Activated naive CD4-positive, alpha-beta T cell treated with anti-CD3 and anti-CD28 coated beads, Interleukin-2, amount 10 ng/mL, durations not matched to agents 7 days and 5 days (primary cell): ENCODE measurements at regions not wholly inside any gene's neighbourhood (a gene's known extent, or its start where the extent isn't known, plus 50 kb on each side); places are given as distances from the start of the nearest gene placed in this dataset.
"Not testable (repeated sequence)": the region's sequence is repeated elsewhere in the genome, so short reads cannot be mapped to it uniquely, and the experiment has no call there.

Experiments
- CTCF ChIA-PET: fragments of 350-600 bp; sonication (Branson Sonifier 250); formaldehyde crosslinking; loops from one replicate; lab custom pipeline; 2021; ENCODE audit warnings: antibody characterized with exemption; lab: Charles Lee
- DNase-seq: peaks from one replicate; pipeline ENCODE4 v3.0.0-alpha.2; 2020
- H3K27ac Mint-ChIP-seq: one replicate; pipeline ENCODE4 v1.8.0; 2021; ENCODE audit warnings: mild to moderate bottlenecking, moderate library complexity, mixed read lengths
- H3K27me3 Mint-ChIP-seq: one replicate; pipeline ENCODE4 v1.8.0; 2021; ENCODE audit warnings: mild to moderate bottlenecking, mixed read lengths
- H3K36me3 Mint-ChIP-seq: one replicate; pipeline ENCODE4 v1.8.0; 2021; ENCODE audit warnings: mixed read lengths
- H3K4me1 Mint-ChIP-seq: one replicate; pipeline ENCODE4 v1.8.0; 2021; ENCODE audit warnings: mixed read lengths
- H3K4me3 Mint-ChIP-seq: one replicate; pipeline ENCODE4 v1.8.0; 2021; ENCODE audit warnings: mild to moderate bottlenecking, moderate library complexity, mixed read lengths
- H3K9me3 Mint-ChIP-seq: one replicate; pipeline ENCODE4 v1.8.0; 2021; ENCODE audit warnings: mixed read lengths

- no peaks in the 10 kb centered on the region for H3K9me3 Mint-ChIP-seq
- CTCF ChIA-PET, result no interaction called here
- no peak overlapping the region for H3K27ac Mint-ChIP-seq
Observed at GRCh38 chr12:63394983-63395382, 244.0 kb upstream of the AVPR1A start.

DNA sequence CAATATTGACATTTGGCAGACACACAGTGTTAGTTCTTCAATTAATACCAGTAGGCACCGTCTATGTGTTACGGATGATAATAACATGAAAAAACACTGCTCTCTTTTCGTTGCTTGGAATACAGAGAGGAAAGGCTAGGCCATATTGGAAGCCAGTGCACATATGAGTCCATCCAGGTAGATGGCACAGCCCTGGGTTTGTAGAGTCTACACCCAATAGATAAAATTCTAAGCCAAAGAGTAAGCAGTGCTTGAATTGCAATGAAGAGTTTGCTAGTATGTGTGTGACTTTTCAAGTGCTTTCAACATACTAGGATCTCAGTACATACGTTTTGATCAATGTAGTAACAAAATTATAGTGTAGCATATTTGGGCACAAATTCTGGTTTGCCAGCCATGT lies 243.3 kb upstream of the AVPR1A start:
- H3K9me3 Mint-ChIP-seq, result no peaks in the 10 kb centered on the region
- H3K4me3 Mint-ChIP-seq, result no peak overlapping the region
- no peak overlapping the region for H3K27ac Mint-ChIP-seq
- no peaks in the 10 kb centered on the region for H3K27me3 Mint-ChIP-seq
- DNase-seq, result no peak
- no peaks in the 10 kb centered on the region for H3K4me1 Mint-ChIP-seq
- CTCF ChIA-PET, result no interaction called here
- no peaks in the 10 kb centered on the region for H3K36me3 Mint-ChIP-seq

More at GRCh38 chr12:63394983-63395382, 244.0 kb upstream of the AVPR1A start:
- H3K36me3 Mint-ChIP-seq, result no peaks in the 10 kb centered on the region
- H3K4me3 Mint-ChIP-seq, result no peak overlapping the region
- H3K27me3 Mint-ChIP-seq, result no peaks in the 10 kb centered on the region
- no peaks in the 10 kb centered on the region for H3K4me1 Mint-ChIP-seq
- no peak for DNase-seq

GRCh38 chr12:63389211-63389610 lies 238.2 kb upstream of the AVPR1A start:
- no peak for DNase-seq
- no peaks in the 10 kb centered on the region for H3K27me3 Mint-ChIP-seq
- H3K4me3 Mint-ChIP-seq, result no peak overlapping the region
- no peaks in the 10 kb centered on the region for H3K4me1 Mint-ChIP-seq
- CTCF ChIA-PET, result no interaction called here
- H3K27ac Mint-ChIP-seq, result no peak overlapping the region
- no peaks in the 10 kb centered on the region for H3K9me3 Mint-ChIP-seq
- no peaks in the 10 kb centered on the region for H3K36me3 Mint-ChIP-seq

- Mint-ChIP-seq H3K4me1 (no peaks in the 10 kb centered on the region), H3K27ac (no peak overlapping the region)
- CTCF ChIA-PET, result no interaction called here
Observed at GRCh38 chr12:63387771-63388170, 236.8 kb upstream of the AVPR1A start.

GRCh38 chr12:63382930-63383329 lies 231.9 kb upstream of the AVPR1A start:
- no peak overlapping the region for H3K4me3 Mint-ChIP-seq
- H3K9me3 Mint-ChIP-seq, result no peaks in the 10 kb centered on the region
- CTCF ChIA-PET, result no interaction called here
- H3K36me3 Mint-ChIP-seq, result no peaks in the 10 kb centered on the region
- no peaks in the 10 kb centered on the region for H3K27me3 Mint-ChIP-seq
- H3K4me1 Mint-ChIP-seq, result no peaks in the 10 kb centered on the region
- no peak overlapping the region for H3K27ac Mint-ChIP-seq
- no peak for DNase-seq

More at GRCh38 chr12:63387771-63388170, 236.8 kb upstream of the AVPR1A start:
- no peaks in the 10 kb centered on the region for H3K9me3 Mint-ChIP-seq
- no peaks in the 10 kb centered on the region for H3K36me3 Mint-ChIP-seq
- no peak overlapping the region for H3K4me3 Mint-ChIP-seq
- H3K27me3 Mint-ChIP-seq, result no peaks in the 10 kb centered on the region
- DNase-seq, result no peak

- H3K4me1 Mint-ChIP-seq, result no peaks in the 10 kb centered on the region
- no peak overlapping the region for H3K27ac Mint-ChIP-seq
- CTCF ChIA-PET, result no interaction called here
- H3K4me3 Mint-ChIP-seq, result no peak overlapping the region
- H3K36me3 Mint-ChIP-seq, result no peaks in the 10 kb centered on the region
- DNase-seq, result no peak
- no peaks in the 10 kb centered on the region for H3K27me3 Mint-ChIP-seq
- peaks cover 6% of the 10 kb centered on the region for H3K9me3 Mint-ChIP-seq
Observed at GRCh38 chr12:63362791-63363190, 211.8 kb upstream of the AVPR1A start.

DNA sequence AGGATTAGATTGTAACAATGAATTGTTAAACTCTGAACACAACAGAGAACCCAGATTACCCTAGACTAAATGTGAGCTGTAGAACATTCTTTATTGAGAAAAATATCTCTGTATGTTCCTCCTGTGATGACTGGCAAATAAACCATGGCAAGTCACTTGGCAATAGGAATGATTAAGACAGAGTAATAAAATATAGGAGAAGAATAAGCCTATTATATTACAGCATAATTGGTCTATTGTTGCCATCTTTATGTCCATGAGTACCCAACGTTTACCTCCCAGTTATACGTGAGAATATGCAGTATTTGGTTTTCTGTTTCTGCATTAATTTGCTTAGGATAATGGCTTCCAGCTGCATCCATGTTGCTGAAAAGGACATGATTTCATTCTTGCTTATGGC lies 211.2 kb upstream of the AVPR1A start:
- H3K27me3 Mint-ChIP-seq, result no peaks in the 10 kb centered on the region
- H3K36me3 Mint-ChIP-seq, result no peaks in the 10 kb centered on the region
- H3K4me3 Mint-ChIP-seq, result no peak overlapping the region
- no peaks in the 10 kb centered on the region for H3K4me1 Mint-ChIP-seq
- H3K27ac Mint-ChIP-seq, result no peak overlapping the region
- no peak for DNase-seq
- CTCF ChIA-PET, result no interaction called here
- H3K9me3 Mint-ChIP-seq, result peaks cover 6% of the 10 kb centered on the region

GRCh38 chr12:63354969-63355368 lies 204.0 kb upstream of the AVPR1A start:
- Mint-ChIP-seq H3K27ac (no peak overlapping the region), H3K4me3 (no peak overlapping the region), H3K4me1 (no peaks in the 10 kb centered on the region), H3K27me3 (no peaks in the 10 kb centered on the region), H3K9me3 (no peaks in the 10 kb centered on the region), H3K36me3 (no peaks in the 10 kb centered on the region)
- no peak for DNase-seq
- CTCF ChIA-PET, result no interaction called here

DNA sequence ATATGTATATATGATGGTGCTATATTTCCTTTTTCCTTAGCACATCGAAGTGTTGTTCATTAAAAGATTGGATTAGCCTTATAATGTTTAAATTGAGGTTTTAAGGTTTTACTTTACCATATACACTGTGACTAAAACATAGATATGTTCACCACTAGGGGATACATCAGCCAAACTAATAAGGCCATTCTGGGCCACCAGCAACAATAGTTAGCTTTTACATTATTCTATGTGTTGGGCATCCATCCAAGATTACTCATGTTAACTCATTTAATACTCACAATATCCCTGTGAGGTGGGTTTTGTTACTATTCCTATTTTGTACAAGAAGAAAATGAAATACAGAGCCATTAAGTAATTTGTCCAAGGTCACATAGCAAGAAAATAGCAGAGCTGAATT lies 202.6 kb upstream of the AVPR1A start:
- Mint-ChIP-seq H3K36me3 (no peaks in the 10 kb centered on the region), H3K27me3 (no peaks in the 10 kb centered on the region), H3K4me1 (no peaks in the 10 kb centered on the region), H3K27ac (no peak overlapping the region), H3K9me3 (no peaks in the 10 kb centered on the region), H3K4me3 (no peak overlapping the region)
- CTCF ChIA-PET, result no interaction called here
- DNase-seq, result no peak

DNA sequence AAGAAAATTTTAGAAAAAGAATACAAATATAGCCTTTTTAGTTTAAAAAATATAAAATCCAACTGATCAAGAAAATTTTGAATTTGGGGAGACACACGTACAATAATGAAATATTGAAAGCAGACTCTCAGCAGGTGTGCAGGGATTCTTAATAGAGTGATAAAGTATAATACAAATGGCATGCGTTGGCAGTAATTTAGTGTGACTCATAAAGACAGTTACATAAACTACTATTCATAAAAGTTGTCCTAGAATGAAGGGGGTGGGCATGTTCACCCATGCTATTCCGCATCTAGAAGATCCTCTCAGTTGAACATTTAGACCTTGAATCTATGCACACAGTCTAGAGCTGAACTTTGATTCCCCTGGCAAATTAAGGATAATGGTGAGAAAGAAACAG lies 200.4 kb upstream of the AVPR1A start:
- no peaks in the 10 kb centered on the region for H3K9me3 Mint-ChIP-seq
- no peak overlapping the region for H3K4me3 Mint-ChIP-seq
- H3K36me3 Mint-ChIP-seq, result no peaks in the 10 kb centered on the region
- H3K27ac Mint-ChIP-seq, result no peak overlapping the region
- no peaks in the 10 kb centered on the region for H3K27me3 Mint-ChIP-seq
- no peaks in the 10 kb centered on the region for H3K4me1 Mint-ChIP-seq
- CTCF ChIA-PET, result no interaction called here
- DNase-seq, result no peak

GRCh38 chr12:63348556-63348955 lies 197.6 kb upstream of the AVPR1A start:
- no peaks in the 10 kb centered on the region for H3K36me3 Mint-ChIP-seq
- H3K4me3 Mint-ChIP-seq, result no peak overlapping the region
- no peaks in the 10 kb centered on the region for H3K27me3 Mint-ChIP-seq
- H3K9me3 Mint-ChIP-seq, result no peaks in the 10 kb centered on the region
- no peak for DNase-seq
- CTCF ChIA-PET, result no interaction called here
- no peaks in the 10 kb centered on the region for H3K4me1 Mint-ChIP-seq
- no peak overlapping the region for H3K27ac Mint-ChIP-seq

DNA sequence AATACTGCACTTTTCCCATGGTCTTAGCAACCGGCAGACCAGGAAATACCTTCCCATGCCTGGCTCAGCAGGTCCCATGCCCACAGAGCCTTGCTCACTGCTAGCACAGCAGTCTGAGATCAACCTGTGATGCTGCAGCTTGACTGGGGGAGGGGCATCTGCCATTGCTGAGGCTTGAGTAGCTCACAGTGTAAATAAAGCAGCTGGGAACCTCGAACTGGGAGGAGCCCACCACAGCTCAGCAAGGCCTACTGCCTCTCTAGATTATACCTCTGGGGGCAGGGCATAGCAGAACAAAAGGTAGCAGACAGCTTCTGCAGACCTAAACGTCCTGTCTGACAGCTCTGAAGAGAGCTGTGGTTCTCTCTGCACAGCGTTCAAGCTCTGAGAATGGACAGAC lies 186.2 kb upstream of the AVPR1A start:
- H3K27me3 Mint-ChIP-seq, H3K27ac Mint-ChIP-seq, H3K4me3 Mint-ChIP-seq, DNase-seq, CTCF ChIA-PET, H3K36me3 Mint-ChIP-seq, H3K4me1 Mint-ChIP-seq: not testable (repeated sequence)
- H3K9me3 Mint-ChIP-seq, result peaks cover 10% of the 10 kb centered on the region

GRCh38 chr12:63326260-63326659 lies 175.3 kb upstream of the AVPR1A start:
- Mint-ChIP-seq H3K27ac (no peak overlapping the region), H3K36me3 (no peaks in the 10 kb centered on the region), H3K4me1 (no peaks in the 10 kb centered on the region), H3K4me3 (no peak overlapping the region), H3K27me3 (no peaks in the 10 kb centered on the region), H3K9me3 (no peaks in the 10 kb centered on the region)
- no peak for DNase-seq
- CTCF ChIA-PET, result no interaction called here

GRCh38 chr12:63325757-63326156 lies 174.8 kb upstream of the AVPR1A start:
- CTCF ChIA-PET, result no interaction called here
- Mint-ChIP-seq H3K4me1 (no peaks in the 10 kb centered on the region), H3K36me3 (no peaks in the 10 kb centered on the region)

GRCh38 chr12:63323942-63324341 lies 172.9 kb upstream of the AVPR1A start:
- Mint-ChIP-seq H3K36me3 (no peaks in the 10 kb centered on the region), H3K27me3 (no peaks in the 10 kb centered on the region), H3K9me3 (no peaks in the 10 kb centered on the region), H3K4me3 (no peak overlapping the region), H3K4me1 (no peaks in the 10 kb centered on the region), H3K27ac (no peak overlapping the region)
- CTCF ChIA-PET, result no interaction called here
- DNase-seq, result no peak

More at GRCh38 chr12:63325757-63326156, 174.8 kb upstream of the AVPR1A start:
- H3K9me3 Mint-ChIP-seq, result no peaks in the 10 kb centered on the region
- no peaks in the 10 kb centered on the region for H3K27me3 Mint-ChIP-seq
- no peak overlapping the region for H3K27ac Mint-ChIP-seq
- DNase-seq, result no peak
- no peak overlapping the region for H3K4me3 Mint-ChIP-seq

DNA sequence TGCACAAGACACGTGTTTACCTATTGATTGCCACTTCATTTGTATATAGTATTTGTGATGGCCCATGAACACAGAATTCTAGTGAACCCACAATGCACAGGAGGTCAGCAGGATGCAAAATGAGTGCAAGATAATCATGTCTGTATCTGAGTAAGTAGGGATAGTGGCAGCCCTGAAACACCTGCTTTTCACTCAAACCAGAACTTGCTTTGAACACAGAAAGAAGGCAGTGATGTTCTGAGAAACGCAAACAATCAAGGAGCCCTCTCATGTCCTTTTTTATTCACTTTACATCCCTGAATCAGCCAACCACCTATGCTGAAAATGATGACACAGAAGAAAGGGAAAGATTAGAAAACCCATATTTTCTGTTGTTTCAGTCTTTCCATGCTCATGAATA lies 170.4 kb upstream of the AVPR1A start:
- no peaks in the 10 kb centered on the region for H3K9me3 Mint-ChIP-seq
- no peaks in the 10 kb centered on the region for H3K36me3 Mint-ChIP-seq
- no peak overlapping the region for H3K27ac Mint-ChIP-seq
- no peaks in the 10 kb centered on the region for H3K4me1 Mint-ChIP-seq
- H3K27me3 Mint-ChIP-seq, result no peaks in the 10 kb centered on the region
- DNase-seq, result no peak
- H3K4me3 Mint-ChIP-seq, result no peak overlapping the region
- CTCF ChIA-PET, result no interaction called here
